PC-3 (cell line): ENCODE measurements at regions not wholly inside any gene's neighbourhood (a gene's known extent, or its start where the extent isn't known, plus 50 kb on each side); places are given as distances from the start of the nearest gene placed in this dataset.

Experiments
- ATAC-seq: fragments of 200-7000 bp; cut with Tn5 transposase; 2 replicates; pipeline ENCODE4 v1.9.1; 2020; ENCODE audit warnings: mild to moderate bottlenecking, moderate library complexity
- BruUV-seq: library from RNA; stranded (reverse); fragments of 400-500 nt; replicated peaks from 2 replicates; lab custom pipeline; 2021; lab: Mats Ljungman, UMichigan
- CTCF ChIA-PET: fragments of 300-600 bp; sonication (Branson Sonifier 250); formaldehyde crosslinking; loops from one replicate; lab custom pipeline; 2022; ENCODE audit warnings: antibody characterized with exemption; lab: Charles Lee
- POLR2A ChIA-PET: fragments of 300-600 bp; sonication (Branson Sonifier 250); formaldehyde crosslinking; loops from one replicate; lab custom pipeline; 2022; ENCODE audit warnings: antibody characterized with exemption; ENCODE audit not compliant: unreplicated experiment; lab: Charles Lee
- DNase-seq: peaks from one replicate; pipeline ENCODE4 v3.0.0-alpha.2; 2015
- H2AFZ ChIP-seq: fragments of 300-600 bp; sonication (generic); 2 replicates; pipeline ENCODE4 v1.6.0; 2016; ENCODE audit warnings: antibody characterized with exemption, low read length
- H3F3A ChIP-seq: fragments of 300-600 bp; sonication (generic); one replicate; pipeline ENCODE4 v1.6.0; 2017; ENCODE audit warnings: antibody characterized with exemption, low read length, control low read depth, mild to moderate bottlenecking; ENCODE audit not compliant: unreplicated experiment
- H3K27ac ChIP-seq: fragments of 300-600 bp; sonication (generic); 2 replicates; pipeline ENCODE4 v1.5.1; 2016; ENCODE audit warnings: mild to moderate bottlenecking, low read length
- H3K27me3 ChIP-seq: fragments of 300-600 bp; sonication (generic); 2 replicates; pipeline ENCODE4 v1.6.1; 2016; ENCODE audit warnings: low read length, mixed read lengths
- H3K36me3 ChIP-seq: fragments of 300-600 bp; sonication (generic); 2 replicates; pipeline ENCODE4 v1.6.1; 2016; ENCODE audit warnings: low read depth, mixed run types, low read length, mixed read lengths
- H3K4me1 ChIP-seq: fragments of 300-600 bp; sonication (generic); 2 replicates; pipeline ENCODE4 v1.5.1; 2016; ENCODE audit warnings: low read length; ENCODE audit not compliant: insufficient read depth
- H3K4me2 ChIP-seq: fragments of 300-600 bp; sonication (generic); 2 replicates; pipeline ENCODE4 v1.6.0; 2016; ENCODE audit warnings: low read length
- H3K4me3 ChIP-seq: fragments of 300-600 bp; sonication (generic); 2 replicates; pipeline ENCODE4 v1.5.1; 2016; ENCODE audit warnings: mild to moderate bottlenecking, low read length, mixed read lengths
- H3K79me2 ChIP-seq: fragments of 300-600 bp; sonication (generic); 2 replicates; pipeline ENCODE4 v1.6.1; 2017; ENCODE audit warnings: low read length, mixed read lengths
- H3K9ac ChIP-seq: fragments of 300-600 bp; sonication (generic); 2 replicates; pipeline ENCODE4 v1.6.0; 2016; ENCODE audit warnings: mild to moderate bottlenecking, low read length
- H3K9me2 ChIP-seq: fragments of 300-600 bp; sonication (generic); replicated peaks from 2 replicates; pipeline ENCODE4 v1.6.1; 2016; ENCODE audit warnings: mixed run types, low read length, mixed read lengths
- H3K9me3 ChIP-seq: fragments of 300-600 bp; sonication (generic); 2 replicates; pipeline ENCODE4 v1.6.1; 2016; ENCODE audit warnings: low read length, mixed read lengths
- H4K20me1 ChIP-seq: fragments of 300-600 bp; sonication (generic); 2 replicates; pipeline ENCODE4 v1.6.1; 2016; ENCODE audit warnings: low read length, mixed read lengths
- EZH2 ChIP-seq: fragments of 300-600 bp; sonication (generic); IDR thresholded peaks from one replicate; pipeline ENCODE4 v1.6.1; 2017; ENCODE audit warnings: antibody characterized with exemption, mild to moderate bottlenecking, low read length; ENCODE audit not compliant: unreplicated experiment
- EZH2phosphoT487 ChIP-seq: fragments of 300-600 bp; sonication (generic); IDR thresholded peaks from 2 replicates; pipeline ENCODE4 v1.6.1; 2018; ENCODE audit warnings: mild to moderate bottlenecking, antibody characterized with exemption, low read length, borderline replicate concordance
- intact Hi-C: fragments of 100-400 bp; cut with micrococcal nuclease; formaldehyde crosslinking; loops from 2 replicates; pipeline ENCODE4 v1.9.0; 2023
- TF ChIP-seq, protein P1 (sequence below): fragments of 300-600 bp; sonication (generic); conservative IDR thresholded peaks from 2 replicates; pipeline ENCODE4 v1.5.1; 2017; ENCODE audit warnings: antibody characterized with exemption, low read depth, mild to moderate bottlenecking, low read length

DNA sequence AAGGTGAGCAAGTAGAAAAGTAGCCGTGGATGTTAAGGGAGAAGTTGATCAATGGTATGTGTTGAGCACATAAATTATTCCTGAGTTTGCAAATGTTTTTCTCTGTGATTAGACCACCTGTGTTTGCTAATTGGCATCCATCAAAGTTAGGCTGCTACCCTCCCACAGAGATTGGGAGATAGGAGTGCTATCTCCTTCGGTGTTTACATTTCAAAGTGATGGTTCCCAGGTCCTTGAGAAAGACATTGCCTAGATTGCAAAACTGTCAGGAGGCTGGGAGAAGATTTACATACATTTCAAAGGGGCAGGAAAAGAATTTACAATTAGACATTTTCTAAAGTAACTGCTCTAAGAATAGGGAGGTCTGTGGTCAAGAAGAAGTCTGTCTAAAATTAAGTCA lies 54.3 kb upstream of the CNTNAP4 start:
- CTCF ChIA-PET: no interaction called here
- intact Hi-C loops: no loop called here

DNA sequence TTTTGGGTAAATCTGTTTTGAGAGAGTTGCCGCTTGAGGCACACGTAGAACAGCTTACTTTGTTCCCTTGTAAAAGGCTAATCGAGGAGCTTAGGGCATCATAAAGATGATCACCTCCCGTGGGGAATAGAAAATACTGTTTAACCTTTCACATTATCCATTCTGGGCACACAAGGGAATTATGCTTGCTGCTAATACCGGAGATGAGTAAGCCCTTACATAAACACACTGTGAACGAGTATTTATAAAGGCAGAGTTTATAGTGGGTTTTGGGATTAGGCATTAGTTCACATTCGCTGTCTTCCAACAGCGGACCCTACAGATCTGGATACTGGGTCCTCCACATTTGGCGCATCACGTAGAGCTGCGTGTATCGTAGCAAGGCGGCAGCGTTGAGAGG lies 51.2 kb upstream of the CNTNAP4 start:
- TF ChIP-seq EZH2phosphoT487 (no peak), EZH2 (no peak)
- TF ChIP-seq, protein P1, sequence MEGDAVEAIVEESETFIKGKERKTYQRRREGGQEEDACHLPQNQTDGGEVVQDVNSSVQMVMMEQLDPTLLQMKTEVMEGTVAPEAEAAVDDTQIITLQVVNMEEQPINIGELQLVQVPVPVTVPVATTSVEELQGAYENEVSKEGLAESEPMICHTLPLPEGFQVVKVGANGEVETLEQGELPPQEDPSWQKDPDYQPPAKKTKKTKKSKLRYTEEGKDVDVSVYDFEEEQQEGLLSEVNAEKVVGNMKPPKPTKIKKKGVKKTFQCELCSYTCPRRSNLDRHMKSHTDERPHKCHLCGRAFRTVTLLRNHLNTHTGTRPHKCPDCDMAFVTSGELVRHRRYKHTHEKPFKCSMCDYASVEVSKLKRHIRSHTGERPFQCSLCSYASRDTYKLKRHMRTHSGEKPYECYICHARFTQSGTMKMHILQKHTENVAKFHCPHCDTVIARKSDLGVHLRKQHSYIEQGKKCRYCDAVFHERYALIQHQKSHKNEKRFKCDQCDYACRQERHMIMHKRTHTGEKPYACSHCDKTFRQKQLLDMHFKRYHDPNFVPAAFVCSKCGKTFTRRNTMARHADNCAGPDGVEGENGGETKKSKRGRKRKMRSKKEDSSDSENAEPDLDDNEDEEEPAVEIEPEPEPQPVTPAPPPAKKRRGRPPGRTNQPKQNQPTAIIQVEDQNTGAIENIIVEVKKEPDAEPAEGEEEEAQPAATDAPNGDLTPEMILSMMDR: no peak
- Histone ChIP-seq H4K20me1 (no peaks in the 10 kb centered on the region), H3K4me1 (peaks cover 10% of the 10 kb centered on the region; the same call in 1 of the 2 replicates), H3K27ac (no peak overlapping the region), H3K36me3 (no peaks in the 10 kb centered on the region), H3K9me2 (no peaks in the 10 kb centered on the region), H3K9me3 (no peaks in the 10 kb centered on the region), H2AFZ (no peak overlapping the region), H3F3A (no peaks in the 10 kb centered on the region), H3K4me3 (no peak overlapping the region), H3K79me2 (no peaks in the 10 kb centered on the region), H3K27me3 (no peaks in the 10 kb centered on the region), H3K4me2 (0 out of 2 replicates have a peak overlapping the region, but pooled peaks have one; percentile 22), H3K9ac (no peak overlapping the region)
- DNase-seq (peak; percentile 26), ATAC-seq (no peak)
- intact Hi-C loops: no loop called here
- CTCF ChIA-PET: no interaction called here
- POLR2A ChIA-PET: no interaction called here
- BruUV-seq: no TSS peak

More for the DNA sequence above, 54.3 kb upstream of the CNTNAP4 start:
- no TSS peak for BruUV-seq
- Histone ChIP-seq H3K79me2 (no peaks in the 10 kb centered on the region), H2AFZ (no peak overlapping the region), H3K4me1 (peaks cover 10% of the 10 kb centered on the region; the same call in 1 of the 2 replicates), H3K27me3 (no peaks in the 10 kb centered on the region), H3K27ac (no peak overlapping the region), H3K9ac (no peak overlapping the region), H3F3A (no peaks in the 10 kb centered on the region), H3K9me2 (no peaks in the 10 kb centered on the region), H3K36me3 (no peaks in the 10 kb centered on the region), H3K9me3 (no peaks in the 10 kb centered on the region), H4K20me1 (no peaks in the 10 kb centered on the region), H3K4me3 (no peak overlapping the region), H3K4me2 (no peak overlapping the region)
- POLR2A ChIA-PET: no interaction called here
- TF ChIP-seq, protein P1: no peak
- TF ChIP-seq EZH2phosphoT487: no peak
- no peak for TF ChIP-seq EZH2
- ATAC-seq (no peak), DNase-seq (no peak)

DNA sequence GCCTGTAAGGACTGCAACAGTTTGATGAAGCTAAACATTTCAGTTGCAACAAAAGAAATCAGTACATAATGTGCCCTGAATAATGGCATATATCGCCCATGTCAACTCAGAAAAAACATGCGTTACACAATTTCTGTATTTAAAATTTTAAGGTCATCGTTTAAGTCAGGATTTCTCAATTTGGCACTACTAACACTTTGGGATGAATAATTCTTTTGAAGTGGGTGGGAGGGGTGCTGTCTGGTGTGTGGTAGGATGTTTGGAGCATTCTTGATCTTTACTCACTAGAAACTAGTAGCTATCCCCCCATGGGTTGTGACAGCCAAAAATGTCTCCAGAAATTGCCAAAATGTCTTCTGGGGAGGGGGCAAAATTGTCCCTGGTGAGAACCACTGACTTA lies 50.7 kb upstream of the CNTNAP4 start:
- Histone ChIP-seq H3K27me3 (no peaks in the 10 kb centered on the region), H3K9ac (no peak overlapping the region), H3K36me3 (no peaks in the 10 kb centered on the region), H3K79me2 (no peaks in the 10 kb centered on the region), H3K4me1 (peaks cover 10% of the 10 kb centered on the region; the same call in 1 of the 2 replicates), H3K9me3 (no peaks in the 10 kb centered on the region), H3K4me2 (0 out of 2 replicates have a peak overlapping the region, but pooled peaks have one; percentile 22), H3F3A (no peaks in the 10 kb centered on the region), H4K20me1 (no peaks in the 10 kb centered on the region), H3K9me2 (no peaks in the 10 kb centered on the region), H3K27ac (no peak overlapping the region), H2AFZ (no peak overlapping the region), H3K4me3 (no peak overlapping the region)
- ChIA-PET CTCF (no interaction called here), POLR2A (no interaction called here)
- ATAC-seq (no peak), DNase-seq (no peak)
- TF ChIP-seq, protein P1: no peak
- TF ChIP-seq EZH2 (no peak), EZH2phosphoT487 (no peak)
- intact Hi-C loops: no loop called here
- BruUV-seq: no TSS peak
